Liver (tissue), 8 donors: ENCODE measurements at regions not wholly inside any gene's neighbourhood (a gene's known extent, or its start where the extent isn't known, plus 50 kb on each side); places are given as distances from the start of the nearest gene placed in this dataset.

ENCODE experiments used
- DNase-seq: peaks from one replicate; pipeline ENCODE4 v3.0.0-alpha.2; 2017; ENCODE audit warnings: low spot score
- H3K27ac ChIP-seq, 2 donors: one replicate each; pipeline ENCODE4 v1.7.0; 2013; ENCODE audit warnings: inconsistent platforms in 2 of 2, low read length in 2 of 2, control low read depth in 1 of 2, low read depth in 1 of 2, mild to moderate bottlenecking in 1 of 2
- H3K27me3 ChIP-seq, 4 donors: one replicate each; pipeline versions ENCODE4 v1.6.1 to v1.7.0; 2013; ENCODE audit warnings: low read length in 3 of 4, inconsistent platforms in 1 of 4, mild to moderate bottlenecking in 1 of 4, moderate library complexity in 1 of 4; ENCODE audit not compliant: control insufficient read depth in 4 of 4, insufficient read depth in 4 of 4
- H3K36me3 ChIP-seq, 4 donors: one replicate each; pipeline versions ENCODE4 v1.6.1 to v1.7.0; 2013; ENCODE audit warnings: low read length in 3 of 4, mild to moderate bottlenecking in 3 of 4, low read depth in 1 of 4, moderate library complexity in 1 of 4; ENCODE audit not compliant: control insufficient read depth in 4 of 4, insufficient read depth in 3 of 4
- H3K4me1 ChIP-seq, 4 donors: one replicate each; pipeline versions ENCODE4 v1.6.1 to v1.7.0; 2013; ENCODE audit warnings: low read length in 3 of 4, mild to moderate bottlenecking in 3 of 4, moderate library complexity in 1 of 4; ENCODE audit not compliant: control insufficient read depth in 4 of 4, insufficient read depth in 4 of 4
- H3K4me3 ChIP-seq, 3 donors: one replicate each; pipeline versions ENCODE4 v1.6.1 to v1.7.0; 2013; ENCODE audit warnings: low read length in 3 of 3, control low read depth in 1 of 3, low read depth in 1 of 3, mild to moderate bottlenecking in 1 of 3
- H3K9ac ChIP-seq, 2 donors: one replicate each; pipeline ENCODE4 v1.7.0; 2013; ENCODE audit warnings: low read length in 2 of 2, mild to moderate bottlenecking in 2 of 2, moderate library complexity in 2 of 2, control low read depth in 1 of 2, low read depth in 1 of 2
- H3K9me3 ChIP-seq, 4 donors: one replicate each; pipeline versions ENCODE4 v1.6.1 to v1.7.0; 2013; ENCODE audit warnings: low read length in 3 of 4; ENCODE audit not compliant: control insufficient read depth in 4 of 4
- ATF3 ChIP-seq: IDR thresholded peaks from 2 replicates; pipeline ENCODE4 v1.6.1; 2016; ENCODE audit warnings: antibody characterized with exemption
- EGR1 ChIP-seq, 2 donors: IDR thresholded peaks; 2 replicates each; pipeline ENCODE4 v1.6.1; 2016 to 2018; ENCODE audit warnings: antibody characterized with exemption in 2 of 2, low read depth in 2 of 2
- FOXA1 ChIP-seq: IDR thresholded peaks from 2 replicates; pipeline ENCODE4 v1.6.1; 2016; ENCODE audit warnings: antibody characterized with exemption
- FOXA2 ChIP-seq: IDR thresholded peaks from 2 replicates; pipeline ENCODE4 v1.6.1; 2016; ENCODE audit warnings: antibody characterized with exemption
- GABPA ChIP-seq, 2 donors: IDR thresholded peaks in 1 of 2; conservative IDR thresholded peaks in 1 of 2; 2 replicates each; pipeline ENCODE4 v1.6.1; 2016; ENCODE audit warnings: antibody characterized with exemption in 2 of 2, mild to moderate bottlenecking in 1 of 2, moderate library complexity in 1 of 2
- HNF4A ChIP-seq, 2 donors: conservative IDR thresholded peaks; 2 replicates each; pipeline ENCODE4 v1.6.1; 2016; ENCODE audit warnings: antibody characterized with exemption in 2 of 2, mild to moderate bottlenecking in 2 of 2
- JUND ChIP-seq, 2 donors: IDR thresholded peaks; 2 replicates each; pipeline ENCODE4 v1.6.1; 2016; ENCODE audit warnings: antibody characterized with exemption in 2 of 2
- MAX ChIP-seq: IDR thresholded peaks from 2 replicates; pipeline ENCODE4 v1.6.1; 2016; ENCODE audit warnings: antibody characterized with exemption
- NR2F2 ChIP-seq: IDR thresholded peaks from 2 replicates; pipeline ENCODE4 v1.6.1; 2016; ENCODE audit warnings: antibody characterized with exemption
- RAD21 ChIP-seq, 2 donors: IDR thresholded peaks; 2 replicates each; pipeline ENCODE4 v1.6.1; 2016; ENCODE audit warnings: antibody characterized with exemption in 2 of 2, mild to moderate bottlenecking in 2 of 2
- RXRA ChIP-seq, 2 donors: IDR thresholded peaks; 2 replicates each; pipeline ENCODE4 v1.6.1; 2017 to 2018; ENCODE audit warnings: antibody characterized with exemption in 2 of 2, mild to moderate bottlenecking in 1 of 2
- SP1 ChIP-seq: IDR thresholded peaks from 2 replicates; pipeline ENCODE4 v1.6.1; 2018; ENCODE audit warnings: antibody characterized with exemption, mild to moderate bottlenecking
- YY1 ChIP-seq: IDR thresholded peaks from 2 replicates; pipeline ENCODE4 v1.6.1; 2016; ENCODE audit warnings: antibody characterized with exemption, mild to moderate bottlenecking
- WGBS: extraction: QIAGEN DNeasy Blood & Tissue Kit; methylation state at CpG from one replicate; pipeline ENCODE4 v1.1.7; 2013; 5-methylcytosine and 5-hydroxymethylcytosine counted together
- TF ChIP-seq, protein P1 (sequence below): IDR thresholded peaks from 2 replicates; pipeline ENCODE4 v1.6.1; 2016; ENCODE audit warnings: antibody characterized with exemption, mild to moderate bottlenecking
- TF ChIP-seq, protein P2 (sequence below): fragments of 150-350 bp; IDR thresholded peaks from 2 replicates; pipeline ENCODE4 v1.5.1; 2017; ENCODE audit warnings: improper control_type of control experiment, low read depth, low read length; ENCODE audit not compliant: missing input control
- TF ChIP-seq, protein P3 (sequence below): IDR thresholded peaks from 2 replicates; pipeline ENCODE4 v1.6.1; 2016; ENCODE audit warnings: antibody characterized with exemption
- donor health status: healthy.
- donor health status: healthy.
- donor health status: healthy.
- donor health status: healthy.
- donor health status: healthy.

DNA sequence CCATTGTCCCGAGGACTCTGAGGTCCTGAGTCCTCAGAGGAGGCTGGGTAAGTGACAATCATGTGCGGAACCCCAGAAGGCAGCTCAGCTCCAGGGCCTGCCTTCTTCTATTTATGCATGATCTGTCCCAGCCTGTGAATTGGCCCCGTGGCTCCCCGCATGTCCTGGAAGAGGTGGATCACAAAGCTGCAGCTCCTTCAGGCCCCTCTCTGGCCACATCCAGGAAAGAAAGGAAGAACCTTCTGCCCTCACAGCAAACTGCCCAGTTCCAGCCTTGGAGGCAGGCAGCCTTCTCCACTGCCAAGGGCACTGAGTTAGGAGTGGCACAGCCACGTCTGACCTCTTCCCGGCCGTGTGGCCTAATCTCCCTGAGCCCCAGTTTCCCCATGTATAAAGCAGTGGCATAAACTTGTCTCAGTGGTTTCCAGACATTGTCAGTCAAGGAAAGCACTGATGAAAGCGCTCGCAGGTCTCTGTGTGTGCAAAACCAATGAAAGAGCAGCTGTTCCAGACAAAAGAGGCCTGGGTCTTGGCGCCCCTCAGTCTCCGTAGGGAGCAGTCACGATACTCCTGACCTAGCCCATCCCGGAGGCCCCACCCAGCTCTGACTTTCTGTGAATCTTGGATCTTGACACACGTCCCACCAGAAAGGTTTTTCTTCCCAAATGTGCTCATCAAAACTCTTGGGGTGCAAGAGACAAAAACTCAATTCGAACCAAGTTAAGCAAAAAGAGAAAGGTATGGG lies 497.3 kb downstream of the SHQ1 start:
- Histone ChIP-seq H3K4me3 (no peak overlapping the region), H3K36me3 (no peaks in the 10 kb centered on the region), H3K9ac (no peak overlapping the region), H3K27me3 (no peaks in the 10 kb centered on the region), H3K9me3 (no peaks in the 10 kb centered on the region), H3K4me1 (peaks cover 0 to 3% (median 0%) of the 10 kb centered on the region in 4 donors), H3K27ac (no peak overlapping the region)
- WGBS = 78% methylated on average over 15 of the region's 15 CpGs
- DNase-seq = no peak
- TF ChIP-seq HNF4A (conservative IDR thresholded peaks at IDR 0.05) (no peak), MAX (no peak), JUND (IDR thresholded peaks at IDR 0.05) (no peak), RXRA (IDR thresholded peaks at IDR 0.05) (no peak), RAD21 (IDR thresholded peaks at IDR 0.05) (no peak), NR2F2 (no peak), YY1 (no peak), FOXA2 (no peak), EGR1 (IDR thresholded peaks at IDR 0.05; ENCODE audit: low read depth in 2 of 2) (no peak), SP1 (no peak), ATF3 (no peak), GABPA (IDR thresholded peaks at IDR 0.05 in 1 of 2, conservative IDR thresholded peaks at IDR 0.05 in 1 of 2) (no peak), FOXA1 (no peak)
- TF ChIP-seq, protein P1, sequence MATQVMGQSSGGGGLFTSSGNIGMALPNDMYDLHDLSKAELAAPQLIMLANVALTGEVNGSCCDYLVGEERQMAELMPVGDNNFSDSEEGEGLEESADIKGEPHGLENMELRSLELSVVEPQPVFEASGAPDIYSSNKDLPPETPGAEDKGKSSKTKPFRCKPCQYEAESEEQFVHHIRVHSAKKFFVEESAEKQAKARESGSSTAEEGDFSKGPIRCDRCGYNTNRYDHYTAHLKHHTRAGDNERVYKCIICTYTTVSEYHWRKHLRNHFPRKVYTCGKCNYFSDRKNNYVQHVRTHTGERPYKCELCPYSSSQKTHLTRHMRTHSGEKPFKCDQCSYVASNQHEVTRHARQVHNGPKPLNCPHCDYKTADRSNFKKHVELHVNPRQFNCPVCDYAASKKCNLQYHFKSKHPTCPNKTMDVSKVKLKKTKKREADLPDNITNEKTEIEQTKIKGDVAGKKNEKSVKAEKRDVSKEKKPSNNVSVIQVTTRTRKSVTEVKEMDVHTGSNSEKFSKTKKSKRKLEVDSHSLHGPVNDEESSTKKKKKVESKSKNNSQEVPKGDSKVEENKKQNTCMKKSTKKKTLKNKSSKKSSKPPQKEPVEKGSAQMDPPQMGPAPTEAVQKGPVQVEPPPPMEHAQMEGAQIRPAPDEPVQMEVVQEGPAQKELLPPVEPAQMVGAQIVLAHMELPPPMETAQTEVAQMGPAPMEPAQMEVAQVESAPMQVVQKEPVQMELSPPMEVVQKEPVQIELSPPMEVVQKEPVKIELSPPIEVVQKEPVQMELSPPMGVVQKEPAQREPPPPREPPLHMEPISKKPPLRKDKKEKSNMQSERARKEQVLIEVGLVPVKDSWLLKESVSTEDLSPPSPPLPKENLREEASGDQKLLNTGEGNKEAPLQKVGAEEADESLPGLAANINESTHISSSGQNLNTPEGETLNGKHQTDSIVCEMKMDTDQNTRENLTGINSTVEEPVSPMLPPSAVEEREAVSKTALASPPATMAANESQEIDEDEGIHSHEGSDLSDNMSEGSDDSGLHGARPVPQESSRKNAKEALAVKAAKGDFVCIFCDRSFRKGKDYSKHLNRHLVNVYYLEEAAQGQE = no peak
- TF ChIP-seq, protein P2, sequence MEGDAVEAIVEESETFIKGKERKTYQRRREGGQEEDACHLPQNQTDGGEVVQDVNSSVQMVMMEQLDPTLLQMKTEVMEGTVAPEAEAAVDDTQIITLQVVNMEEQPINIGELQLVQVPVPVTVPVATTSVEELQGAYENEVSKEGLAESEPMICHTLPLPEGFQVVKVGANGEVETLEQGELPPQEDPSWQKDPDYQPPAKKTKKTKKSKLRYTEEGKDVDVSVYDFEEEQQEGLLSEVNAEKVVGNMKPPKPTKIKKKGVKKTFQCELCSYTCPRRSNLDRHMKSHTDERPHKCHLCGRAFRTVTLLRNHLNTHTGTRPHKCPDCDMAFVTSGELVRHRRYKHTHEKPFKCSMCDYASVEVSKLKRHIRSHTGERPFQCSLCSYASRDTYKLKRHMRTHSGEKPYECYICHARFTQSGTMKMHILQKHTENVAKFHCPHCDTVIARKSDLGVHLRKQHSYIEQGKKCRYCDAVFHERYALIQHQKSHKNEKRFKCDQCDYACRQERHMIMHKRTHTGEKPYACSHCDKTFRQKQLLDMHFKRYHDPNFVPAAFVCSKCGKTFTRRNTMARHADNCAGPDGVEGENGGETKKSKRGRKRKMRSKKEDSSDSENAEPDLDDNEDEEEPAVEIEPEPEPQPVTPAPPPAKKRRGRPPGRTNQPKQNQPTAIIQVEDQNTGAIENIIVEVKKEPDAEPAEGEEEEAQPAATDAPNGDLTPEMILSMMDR = no peak

DNA sequence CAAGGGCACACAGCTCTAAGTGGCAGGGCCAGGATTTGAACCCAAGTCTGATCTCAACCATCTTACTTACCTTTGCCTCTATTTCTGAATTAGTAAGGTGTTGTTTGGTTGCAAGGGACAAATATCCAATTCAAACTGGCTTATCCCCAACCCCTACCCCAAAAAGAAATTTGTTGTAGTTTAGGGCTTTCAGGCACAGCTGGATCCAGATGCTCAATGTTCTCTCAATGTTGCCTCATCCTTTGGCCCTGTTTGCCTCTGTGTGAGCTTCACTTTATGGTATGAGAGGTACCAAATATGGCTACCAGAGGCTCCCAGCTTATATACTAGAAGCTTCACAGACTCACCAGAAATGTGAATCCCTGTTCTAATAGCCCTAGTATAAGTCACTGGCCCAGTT lies 499.9 kb downstream of the SHQ1 start:
- H3K36me3 ChIP-seq = no peaks in the 10 kb centered on the region
- H3K9ac ChIP-seq = no peak overlapping the region
- DNase-seq = no peak
- no peak overlapping the region for H3K27ac ChIP-seq
- no peaks in the 10 kb centered on the region for H3K9me3 ChIP-seq
- no peaks in the 10 kb centered on the region for H3K27me3 ChIP-seq
- H3K4me3 ChIP-seq = no peak overlapping the region
- no peaks in the 10 kb centered on the region for H3K4me1 ChIP-seq
- TF ChIP-seq FOXA2 (no peak), MAX (no peak), NR2F2 (no peak), SP1 (no peak), ATF3 (no peak), FOXA1 (no peak), RAD21 (IDR thresholded peaks at IDR 0.05) (no peak)
- TF ChIP-seq, protein P2 = no peak
- TF ChIP-seq, protein P3, sequence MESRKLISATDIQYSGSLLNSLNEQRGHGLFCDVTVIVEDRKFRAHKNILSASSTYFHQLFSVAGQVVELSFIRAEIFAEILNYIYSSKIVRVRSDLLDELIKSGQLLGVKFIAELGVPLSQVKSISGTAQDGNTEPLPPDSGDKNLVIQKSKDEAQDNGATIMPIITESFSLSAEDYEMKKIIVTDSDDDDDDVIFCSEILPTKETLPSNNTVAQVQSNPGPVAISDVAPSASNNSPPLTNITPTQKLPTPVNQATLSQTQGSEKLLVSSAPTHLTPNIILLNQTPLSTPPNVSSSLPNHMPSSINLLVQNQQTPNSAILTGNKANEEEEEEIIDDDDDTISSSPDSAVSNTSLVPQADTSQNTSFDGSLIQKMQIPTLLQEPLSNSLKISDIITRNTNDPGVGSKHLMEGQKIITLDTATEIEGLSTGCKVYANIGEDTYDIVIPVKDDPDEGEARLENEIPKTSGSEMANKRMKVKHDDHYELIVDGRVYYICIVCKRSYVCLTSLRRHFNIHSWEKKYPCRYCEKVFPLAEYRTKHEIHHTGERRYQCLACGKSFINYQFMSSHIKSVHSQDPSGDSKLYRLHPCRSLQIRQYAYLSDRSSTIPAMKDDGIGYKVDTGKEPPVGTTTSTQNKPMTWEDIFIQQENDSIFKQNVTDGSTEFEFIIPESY = no peak
- TF ChIP-seq, protein P1 = no peak
